DOHH2 (cell line): ENCODE measurements at regions not wholly inside any gene's neighbourhood (a gene's known extent, or its start where the extent isn't known, plus 50 kb on each side); places are given as distances from the start of the nearest gene placed in this dataset.
"Not testable (repeated sequence)": the region's sequence is repeated elsewhere in the genome, so short reads cannot be mapped to it uniquely, and the experiment has no call there.

Experiments used
- H3F3A ChIP-seq: fragments of 200-600 bp; sonication (generic), shearing (Covaris generic); 2 replicates; pipeline ENCODE4 v1.6.0; 2016; ENCODE audit warnings: antibody characterized with exemption, mild to moderate bottlenecking; ENCODE audit not compliant: control insufficient read depth, insufficient read depth
- H3K27ac ChIP-seq: fragments of 200-600 bp; sonication (generic); 2 replicates; pipeline ENCODE4 v1.5.1; 2014; ENCODE audit warnings: low read depth, mild to moderate bottlenecking, low read length, moderate library complexity
- H3K27me3 ChIP-seq: fragments of 200-600 bp; sonication (generic); 2 replicates; pipeline ENCODE4 v1.6.1; 2014; ENCODE audit warnings: mild to moderate bottlenecking, low read length, mixed read lengths; ENCODE audit not compliant: control insufficient read depth
- H3K36me3 ChIP-seq: fragments of 200-600 bp; sonication (generic); 2 replicates; pipeline ENCODE4 v1.6.1; 2014; ENCODE audit warnings: mild to moderate bottlenecking, low read length, moderate library complexity, mixed read lengths; ENCODE audit not compliant: control insufficient read depth
- H3K4me1 ChIP-seq: fragments of 200-600 bp; sonication (generic); 2 replicates; pipeline ENCODE4 v1.6.1; 2014; ENCODE audit warnings: mild to moderate bottlenecking, low read length, mixed read lengths; ENCODE audit not compliant: control insufficient read depth
- H3K4me2 ChIP-seq: fragments of 200-600 bp; sonication (generic); 2 replicates; pipeline ENCODE4 v1.6.0; 2014; ENCODE audit warnings: mild to moderate bottlenecking, low read length, moderate library complexity
- H3K4me3 ChIP-seq: fragments of 200-600 bp; sonication (generic); 2 replicates; pipeline ENCODE4 v1.5.1; 2014; ENCODE audit warnings: mild to moderate bottlenecking, low read length, mixed read lengths
- H3K79me2 ChIP-seq: fragments of 200-600 bp; sonication (generic); 2 replicates; pipeline ENCODE4 v1.6.1; 2014; ENCODE audit warnings: mild to moderate bottlenecking, low read length, mixed read lengths; ENCODE audit not compliant: control insufficient read depth
- H3K9me2 ChIP-seq: fragments of 200-600 bp; sonication (generic); replicated peaks from 2 replicates; pipeline ENCODE4 v1.6.1; 2014; ENCODE audit warnings: mild to moderate bottlenecking, low read length, mixed read lengths; ENCODE audit not compliant: control insufficient read depth
- H3K9me3 ChIP-seq: fragments of 200-600 bp; sonication (generic); 2 replicates; pipeline ENCODE4 v1.6.1; 2014; ENCODE audit warnings: antibody characterized with exemption, low read length, mixed read lengths; ENCODE audit not compliant: control insufficient read depth, insufficient read depth
- H4K20me1 ChIP-seq: fragments of 200-600 bp; sonication (generic); 2 replicates; pipeline ENCODE4 v1.6.0; 2014; ENCODE audit warnings: low read depth, mild to moderate bottlenecking, antibody characterized with exemption, low read length, moderate library complexity; ENCODE audit not compliant: control insufficient read depth, insufficient read depth
- CTCF ChIP-seq: fragments of 200-600 bp; sonication (generic); IDR thresholded peaks from one replicate; pipeline ENCODE4 v1.5.1; 2014; ENCODE audit warnings: antibody characterized with exemption, mild to moderate bottlenecking, low read depth, low read length; ENCODE audit not compliant: poor library complexity, severe bottlenecking
- EZH2phosphoT487 ChIP-seq: fragments of 200-600 bp; sonication (generic); IDR thresholded peaks from 2 replicates; pipeline ENCODE4 v1.6.1; 2017; ENCODE audit warnings: borderline replicate concordance, mild to moderate bottlenecking, antibody characterized with exemption, low read length, moderate library complexity, mixed read lengths

DNA sequence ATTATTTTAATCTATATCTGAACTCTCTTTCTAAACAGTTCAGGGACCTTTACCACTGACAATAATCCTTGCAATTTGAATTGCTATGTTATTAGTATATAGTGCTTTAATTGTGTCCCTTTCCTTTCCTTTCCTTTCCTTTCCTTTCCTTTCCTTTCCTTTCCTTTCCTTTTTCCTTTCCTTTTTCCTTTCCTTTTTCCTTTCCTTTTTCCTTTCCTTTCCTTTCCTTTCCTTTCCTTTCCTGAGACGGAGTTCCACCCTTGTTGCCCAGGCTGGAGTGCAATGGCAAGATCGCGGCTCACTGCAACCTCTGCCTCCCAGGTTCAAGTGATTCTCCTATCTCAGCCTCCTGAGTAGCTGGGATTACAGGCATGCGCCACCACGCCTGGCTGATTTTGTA is 225.1 kb downstream of the CXXC4 start:
- not testable (repeated sequence) for H3K4me1 ChIP-seq, H3K27ac ChIP-seq, H3K4me2 ChIP-seq, H3K79me2 ChIP-seq, H3K36me3 ChIP-seq, H3F3A ChIP-seq, H3K27me3 ChIP-seq, H3K9me2 ChIP-seq, H4K20me1 ChIP-seq, H3K9me3 ChIP-seq, H3K4me3 ChIP-seq

DNA sequence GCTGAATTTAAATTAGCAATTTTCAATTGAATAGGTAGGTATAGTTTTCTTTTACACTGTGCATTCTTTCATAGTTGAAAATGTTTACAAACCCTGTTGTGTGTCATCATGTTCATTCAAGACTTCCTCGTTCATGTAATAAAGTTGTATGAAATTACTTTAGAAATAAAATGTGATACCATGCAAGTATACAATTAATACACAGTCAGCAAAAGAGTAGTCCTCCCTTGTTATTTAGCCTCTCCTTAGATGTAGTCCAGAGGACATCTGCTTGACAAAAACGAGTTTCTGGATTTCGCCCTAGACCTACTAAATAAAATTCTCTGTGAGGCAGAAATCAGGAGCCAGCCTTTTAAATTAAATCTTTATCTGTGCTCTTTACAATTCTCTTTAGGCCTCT is 231.6 kb downstream of the CXXC4 start:
- Histone ChIP-seq H3K9me3 (no peaks in the 10 kb centered on the region), H3K27me3 (no peaks in the 10 kb centered on the region), H3K36me3 (no peaks in the 10 kb centered on the region), H3F3A (no peaks in the 10 kb centered on the region), H4K20me1 (no peaks in the 10 kb centered on the region), H3K27ac (no peak overlapping the region), H3K4me1 (no peaks in the 10 kb centered on the region), H3K9me2 (no peaks in the 10 kb centered on the region), H3K79me2 (no peaks in the 10 kb centered on the region), H3K4me2 (no peak overlapping the region), H3K4me3 (no peak overlapping the region)
- TF ChIP-seq CTCF: no peak
- no peak for TF ChIP-seq EZH2phosphoT487

DNA sequence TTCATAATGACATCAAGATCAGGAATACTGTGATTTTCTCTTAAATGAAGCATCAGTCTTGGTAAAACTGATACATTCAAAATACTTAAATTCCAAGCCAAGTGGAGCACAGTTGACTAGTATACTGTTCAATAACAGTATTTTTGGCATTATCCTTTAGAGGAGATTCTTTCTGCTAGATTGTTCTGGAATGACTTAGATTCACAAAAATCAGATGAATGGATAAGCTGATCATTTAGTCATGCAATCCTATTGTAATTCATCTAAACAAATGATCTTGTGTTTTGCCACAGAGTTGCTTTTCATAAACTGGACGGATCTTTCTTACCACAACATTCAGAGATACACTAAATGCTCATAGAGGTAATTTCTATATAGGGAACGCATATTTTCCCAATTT is 232.0 kb downstream of the CXXC4 start:
- TF ChIP-seq EZH2phosphoT487 (no peak), CTCF (no peak)
- no peaks in the 10 kb centered on the region for H3K4me1 ChIP-seq
- H3F3A ChIP-seq: no peaks in the 10 kb centered on the region
- no peak overlapping the region for H3K4me2 ChIP-seq
- H3K27ac ChIP-seq: no peak overlapping the region
- H3K9me2 ChIP-seq: no peaks in the 10 kb centered on the region
- no peaks in the 10 kb centered on the region for H3K27me3 ChIP-seq
- H3K4me3 ChIP-seq: no peak overlapping the region
- H3K79me2 ChIP-seq: no peaks in the 10 kb centered on the region
- no peaks in the 10 kb centered on the region for H3K36me3 ChIP-seq
- H4K20me1 ChIP-seq: no peaks in the 10 kb centered on the region
- no peaks in the 10 kb centered on the region for H3K9me3 ChIP-seq

- Histone ChIP-seq H4K20me1 (no peaks in the 10 kb centered on the region), H3K4me1 (no peaks in the 10 kb centered on the region), H3K79me2 (no peaks in the 10 kb centered on the region), H3K27me3 (no peaks in the 10 kb centered on the region), H3F3A (no peaks in the 10 kb centered on the region), H3K4me2 (no peak overlapping the region), H3K9me2 (no peaks in the 10 kb centered on the region), H3K36me3 (no peaks in the 10 kb centered on the region), H3K9me3 (peaks cover 6% of the 10 kb centered on the region; the same call in 1 of the 2 replicates), H3K4me3 (no peak overlapping the region), H3K27ac (no peak overlapping the region)
- TF ChIP-seq EZH2phosphoT487 (no peak), CTCF (no peak)
These were observed 246.0 kb downstream of the CXXC4 start for GRCh38 chr4:104248726-104249125.
